Liver (tissue), 8 donors: ENCODE measurements at regions not wholly inside any gene's neighbourhood (a gene's known extent, or its start where the extent isn't known, plus 50 kb on each side); places are given as distances from the start of the nearest gene placed in this dataset.

Source experiments
- DNase-seq: peaks from one replicate; pipeline ENCODE4 v3.0.0-alpha.2; 2017; ENCODE audit warnings: low spot score
- H3K27ac ChIP-seq, 2 donors: one replicate each; pipeline ENCODE4 v1.7.0; 2013; ENCODE audit warnings: inconsistent platforms in 2 of 2, low read length in 2 of 2, control low read depth in 1 of 2, low read depth in 1 of 2, mild to moderate bottlenecking in 1 of 2
- H3K27me3 ChIP-seq, 4 donors: one replicate each; pipeline versions ENCODE4 v1.6.1 to v1.7.0; 2013; ENCODE audit warnings: low read length in 3 of 4, inconsistent platforms in 1 of 4, mild to moderate bottlenecking in 1 of 4, moderate library complexity in 1 of 4; ENCODE audit not compliant: control insufficient read depth in 4 of 4, insufficient read depth in 4 of 4
- H3K36me3 ChIP-seq, 4 donors: one replicate each; pipeline versions ENCODE4 v1.6.1 to v1.7.0; 2013; ENCODE audit warnings: low read length in 3 of 4, mild to moderate bottlenecking in 3 of 4, low read depth in 1 of 4, moderate library complexity in 1 of 4; ENCODE audit not compliant: control insufficient read depth in 4 of 4, insufficient read depth in 3 of 4
- H3K4me1 ChIP-seq, 4 donors: one replicate each; pipeline versions ENCODE4 v1.6.1 to v1.7.0; 2013; ENCODE audit warnings: low read length in 3 of 4, mild to moderate bottlenecking in 3 of 4, moderate library complexity in 1 of 4; ENCODE audit not compliant: control insufficient read depth in 4 of 4, insufficient read depth in 4 of 4
- H3K4me3 ChIP-seq, 3 donors: one replicate each; pipeline versions ENCODE4 v1.6.1 to v1.7.0; 2013; ENCODE audit warnings: low read length in 3 of 3, control low read depth in 1 of 3, low read depth in 1 of 3, mild to moderate bottlenecking in 1 of 3
- H3K9ac ChIP-seq, 2 donors: one replicate each; pipeline ENCODE4 v1.7.0; 2013; ENCODE audit warnings: low read length in 2 of 2, mild to moderate bottlenecking in 2 of 2, moderate library complexity in 2 of 2, control low read depth in 1 of 2, low read depth in 1 of 2
- H3K9me3 ChIP-seq, 4 donors: one replicate each; pipeline versions ENCODE4 v1.6.1 to v1.7.0; 2013; ENCODE audit warnings: low read length in 3 of 4; ENCODE audit not compliant: control insufficient read depth in 4 of 4
- ATF3 ChIP-seq: IDR thresholded peaks from 2 replicates; pipeline ENCODE4 v1.6.1; 2016; ENCODE audit warnings: antibody characterized with exemption
- CTCF ChIP-seq: fragments of 150-350 bp; IDR thresholded peaks from 2 replicates; pipeline ENCODE4 v1.5.1; 2017; ENCODE audit warnings: improper control_type of control experiment, low read depth, low read length; ENCODE audit not compliant: missing input control
- EGR1 ChIP-seq, 2 donors: IDR thresholded peaks; 2 replicates each; pipeline ENCODE4 v1.6.1; 2016 to 2018; ENCODE audit warnings: antibody characterized with exemption in 2 of 2, low read depth in 2 of 2
- FOXA1 ChIP-seq: IDR thresholded peaks from 2 replicates; pipeline ENCODE4 v1.6.1; 2016; ENCODE audit warnings: antibody characterized with exemption
- GABPA ChIP-seq, 2 donors: IDR thresholded peaks in 1 of 2; conservative IDR thresholded peaks in 1 of 2; 2 replicates each; pipeline ENCODE4 v1.6.1; 2016; ENCODE audit warnings: antibody characterized with exemption in 2 of 2, mild to moderate bottlenecking in 1 of 2, moderate library complexity in 1 of 2
- HNF4A ChIP-seq, 2 donors: conservative IDR thresholded peaks; 2 replicates each; pipeline ENCODE4 v1.6.1; 2016; ENCODE audit warnings: antibody characterized with exemption in 2 of 2, mild to moderate bottlenecking in 2 of 2
- HNF4G ChIP-seq: IDR thresholded peaks from 2 replicates; pipeline ENCODE4 v1.6.1; 2016; ENCODE audit warnings: antibody characterized with exemption
- JUND ChIP-seq, 2 donors: IDR thresholded peaks; 2 replicates each; pipeline ENCODE4 v1.6.1; 2016; ENCODE audit warnings: antibody characterized with exemption in 2 of 2
- NR2F2 ChIP-seq: IDR thresholded peaks from 2 replicates; pipeline ENCODE4 v1.6.1; 2016; ENCODE audit warnings: antibody characterized with exemption
- RAD21 ChIP-seq, 2 donors: IDR thresholded peaks; 2 replicates each; pipeline ENCODE4 v1.6.1; 2016; ENCODE audit warnings: antibody characterized with exemption in 2 of 2, mild to moderate bottlenecking in 2 of 2
- REST ChIP-seq: IDR thresholded peaks from 2 replicates; pipeline ENCODE4 v1.6.1; 2016; ENCODE audit warnings: antibody characterized with exemption, mild to moderate bottlenecking
- RXRA ChIP-seq, 2 donors: IDR thresholded peaks; 2 replicates each; pipeline ENCODE4 v1.6.1; 2017 to 2018; ENCODE audit warnings: antibody characterized with exemption in 2 of 2, mild to moderate bottlenecking in 1 of 2
- SP1 ChIP-seq: IDR thresholded peaks from 2 replicates; pipeline ENCODE4 v1.6.1; 2018; ENCODE audit warnings: antibody characterized with exemption, mild to moderate bottlenecking
- TAF1 ChIP-seq: conservative IDR thresholded peaks from 2 replicates; pipeline ENCODE4 v1.6.1; 2016; ENCODE audit warnings: antibody characterized with exemption, mild to moderate bottlenecking
- ZBTB33 ChIP-seq: IDR thresholded peaks from 2 replicates; pipeline ENCODE4 v1.6.1; 2016; ENCODE audit warnings: antibody characterized with exemption
- WGBS: extraction: QIAGEN DNeasy Blood & Tissue Kit; methylation state at CpG from one replicate; pipeline ENCODE4 v1.1.7; 2013; 5-methylcytosine and 5-hydroxymethylcytosine counted together
- donor health status: healthy.
- donor health status: healthy.
- donor health status: healthy.
- donor health status: healthy.
- donor health status: healthy.

- WGBS = 70% methylated on average over 3 of the region's 3 CpGs
- Histone ChIP-seq H3K27me3 (no peaks in the 10 kb centered on the region), H3K27ac (no peak overlapping the region), H3K9ac (no peak overlapping the region), H3K36me3 (no peaks in the 10 kb centered on the region), H3K9me3 (peaks cover 0 to 5% (median 2%) of the 10 kb centered on the region in 4 donors), H3K4me3 (no peak overlapping the region), H3K4me1 (no peaks in the 10 kb centered on the region)
- no peak for DNase-seq
- TF ChIP-seq TAF1 (no peak), HNF4G (no peak), JUND (IDR thresholded peaks at IDR 0.05) (no peak), GABPA (IDR thresholded peaks at IDR 0.05 in 1 of 2, conservative IDR thresholded peaks at IDR 0.05 in 1 of 2) (no peak), NR2F2 (no peak), RXRA (IDR thresholded peaks at IDR 0.05) (no peak), SP1 (no peak), ZBTB33 (no peak), EGR1 (IDR thresholded peaks at IDR 0.05; ENCODE audit: low read depth in 2 of 2) (no peak), REST (no peak), HNF4A (conservative IDR thresholded peaks at IDR 0.05) (no peak)
These were observed 1536.6 kb downstream of the UQCRFS1 start for GRCh38 chr19:27676334-27676733.

GRCh38 chr19:27675771-27676170 is 1537.2 kb downstream of the UQCRFS1 start:
- Histone ChIP-seq H3K4me1 (no peaks in the 10 kb centered on the region), H3K27me3 (no peaks in the 10 kb centered on the region), H3K27ac (no peak overlapping the region), H3K4me3 (no peak overlapping the region), H3K9me3 (peaks cover 0 to 5% (median 2%) of the 10 kb centered on the region in 4 donors), H3K9ac (no peak overlapping the region), H3K36me3 (no peaks in the 10 kb centered on the region)
- no peak for DNase-seq
- 39% methylated on average over 3 of the region's 3 CpGs for WGBS
- TF ChIP-seq JUND (IDR thresholded peaks at IDR 0.05) (no peak), FOXA1 (no peak), HNF4A (conservative IDR thresholded peaks at IDR 0.05) (no peak), ATF3 (no peak), GABPA (IDR thresholded peaks at IDR 0.05 in 1 of 2, conservative IDR thresholded peaks at IDR 0.05 in 1 of 2) (no peak), TAF1 (no peak), NR2F2 (no peak), EGR1 (IDR thresholded peaks at IDR 0.05; ENCODE audit: low read depth in 2 of 2) (no peak), RAD21 (IDR thresholded peaks at IDR 0.05) (no peak), ZBTB33 (no peak), REST (no peak), CTCF (no peak)
